ENCODE measurements at regions not wholly inside any gene's neighbourhood (a gene's known extent, or its start where the extent isn't known, plus 50 kb on each side); places are given as distances from the start of the nearest gene placed in this dataset.

DNA sequence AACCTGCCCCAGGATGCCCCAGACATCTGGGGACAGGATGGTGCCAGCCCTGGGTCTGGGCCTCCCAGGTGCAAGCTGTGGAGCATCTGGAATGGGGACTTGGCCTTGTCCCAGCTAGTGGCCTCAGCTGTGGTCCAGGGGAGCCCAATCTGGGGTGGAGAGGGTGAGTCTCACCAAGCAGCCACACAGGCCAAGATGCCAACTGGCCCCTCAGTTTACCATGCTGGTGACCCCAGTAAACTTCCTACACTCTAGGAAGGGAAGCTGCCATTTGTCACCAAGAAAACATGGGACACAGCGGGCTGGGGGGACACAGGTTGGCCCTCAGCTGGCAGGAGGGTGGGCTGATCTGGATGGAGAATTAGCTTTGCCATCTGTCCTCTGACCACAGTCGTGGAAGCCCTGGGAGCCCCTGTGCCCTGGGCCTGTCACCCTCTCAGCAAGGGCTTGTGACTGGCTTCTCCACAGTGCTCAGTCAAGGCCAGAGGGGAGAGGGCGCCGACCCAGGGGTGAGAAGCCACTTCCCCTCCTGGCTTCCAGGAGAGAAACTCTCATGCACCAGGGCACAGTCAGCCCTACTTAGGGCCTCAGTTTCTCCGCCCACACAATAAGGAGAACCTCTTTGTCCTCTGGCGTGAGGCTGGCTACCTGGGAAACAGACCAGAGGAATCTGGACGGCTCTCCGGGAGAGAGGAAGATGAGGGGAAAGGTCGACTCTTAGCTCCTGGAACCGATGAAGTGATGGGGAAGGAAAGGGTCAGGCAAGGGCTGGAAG lies 126.4 kb upstream of the SMURF2 start:
- TF ChIP-seq, protein P1, sequence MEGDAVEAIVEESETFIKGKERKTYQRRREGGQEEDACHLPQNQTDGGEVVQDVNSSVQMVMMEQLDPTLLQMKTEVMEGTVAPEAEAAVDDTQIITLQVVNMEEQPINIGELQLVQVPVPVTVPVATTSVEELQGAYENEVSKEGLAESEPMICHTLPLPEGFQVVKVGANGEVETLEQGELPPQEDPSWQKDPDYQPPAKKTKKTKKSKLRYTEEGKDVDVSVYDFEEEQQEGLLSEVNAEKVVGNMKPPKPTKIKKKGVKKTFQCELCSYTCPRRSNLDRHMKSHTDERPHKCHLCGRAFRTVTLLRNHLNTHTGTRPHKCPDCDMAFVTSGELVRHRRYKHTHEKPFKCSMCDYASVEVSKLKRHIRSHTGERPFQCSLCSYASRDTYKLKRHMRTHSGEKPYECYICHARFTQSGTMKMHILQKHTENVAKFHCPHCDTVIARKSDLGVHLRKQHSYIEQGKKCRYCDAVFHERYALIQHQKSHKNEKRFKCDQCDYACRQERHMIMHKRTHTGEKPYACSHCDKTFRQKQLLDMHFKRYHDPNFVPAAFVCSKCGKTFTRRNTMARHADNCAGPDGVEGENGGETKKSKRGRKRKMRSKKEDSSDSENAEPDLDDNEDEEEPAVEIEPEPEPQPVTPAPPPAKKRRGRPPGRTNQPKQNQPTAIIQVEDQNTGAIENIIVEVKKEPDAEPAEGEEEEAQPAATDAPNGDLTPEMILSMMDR (IDR thresholded peaks at IDR 0.05) = no peak
- TF ChIP-seq POLR2A (IDR thresholded peaks at IDR 0.05) = no peak

All from heart left ventricle (tissue), 13 donors.